HL-60/S4 treated with retinoic acid at 250 ng/mL for 4 days and 3 days (cell line): ENCODE measurements at regions not wholly inside any gene's neighbourhood (a gene's known extent, or its start where the extent isn't known, plus 50 kb on each side); places are given as distances from the start of the nearest gene placed in this dataset.

Experiments used
- in situ Hi-C: fragments of 300-500 bp; cut with MboI; formaldehyde crosslinking; loops from 2 replicates; pipeline ENCODE4 v1.7.0; 2022; ENCODE audit warnings: low sequenced_read_pairs

DNA sequence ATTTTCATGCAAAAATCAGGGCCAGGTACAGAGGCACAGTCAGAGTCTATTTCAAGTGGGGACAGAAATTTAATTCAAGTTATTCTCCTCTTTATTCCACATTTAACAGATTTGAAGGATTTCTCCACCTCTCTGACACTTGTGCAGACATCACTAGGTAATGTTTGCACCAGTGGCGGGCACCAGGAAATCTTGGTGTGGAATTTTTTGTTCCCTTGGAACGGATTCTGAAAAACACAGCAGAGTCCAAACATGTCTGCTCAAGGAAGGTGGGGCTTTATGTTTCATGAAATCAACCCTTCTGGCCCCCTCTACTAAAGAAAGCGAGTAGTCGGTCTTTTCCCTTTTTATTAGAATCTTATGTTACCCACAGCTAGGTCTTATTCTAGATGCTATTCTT lies 271.2 kb upstream of the MDFIC2 start:
- in situ Hi-C loops: no loop called here

DNA sequence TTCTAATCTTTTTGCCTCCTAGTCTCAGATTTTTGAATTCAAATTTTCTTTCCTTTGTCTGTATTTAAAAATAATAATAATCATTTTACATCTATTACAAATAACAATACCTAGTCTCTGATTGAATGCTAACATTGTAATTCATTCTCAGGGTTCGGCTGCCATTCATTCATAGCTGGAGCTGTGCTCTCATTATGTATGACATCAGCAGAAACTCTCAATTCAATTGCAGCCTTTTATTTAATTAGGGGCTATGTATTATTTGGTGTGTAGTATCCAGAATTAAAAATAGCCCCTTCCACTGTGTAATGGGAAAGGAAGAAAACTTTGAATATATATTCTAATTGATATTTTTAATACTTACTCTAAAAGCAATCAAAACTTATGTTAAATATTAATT lies 270.4 kb upstream of the MDFIC2 start:
- in situ Hi-C loops: no loop called here

DNA sequence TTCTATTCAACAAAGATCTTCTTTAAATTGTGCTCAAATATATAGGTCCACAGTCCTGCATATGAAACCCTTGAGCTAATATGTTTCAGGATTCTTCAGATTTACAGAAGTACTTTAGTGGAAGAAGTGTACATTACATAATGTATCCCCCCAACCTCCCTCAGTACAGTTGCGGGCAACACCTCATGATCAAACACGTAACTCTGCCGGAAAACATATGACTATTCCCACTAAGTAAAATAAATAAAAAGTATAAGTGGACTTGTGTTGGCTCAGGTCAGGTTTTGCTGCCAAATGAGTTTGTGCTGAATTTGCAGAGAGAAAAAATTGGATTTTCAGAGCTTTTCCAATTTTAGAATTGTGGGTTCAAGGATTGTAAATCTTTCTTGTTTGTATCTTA lies 267.6 kb upstream of the MDFIC2 start:
- in situ Hi-C loops: no loop called here

DNA sequence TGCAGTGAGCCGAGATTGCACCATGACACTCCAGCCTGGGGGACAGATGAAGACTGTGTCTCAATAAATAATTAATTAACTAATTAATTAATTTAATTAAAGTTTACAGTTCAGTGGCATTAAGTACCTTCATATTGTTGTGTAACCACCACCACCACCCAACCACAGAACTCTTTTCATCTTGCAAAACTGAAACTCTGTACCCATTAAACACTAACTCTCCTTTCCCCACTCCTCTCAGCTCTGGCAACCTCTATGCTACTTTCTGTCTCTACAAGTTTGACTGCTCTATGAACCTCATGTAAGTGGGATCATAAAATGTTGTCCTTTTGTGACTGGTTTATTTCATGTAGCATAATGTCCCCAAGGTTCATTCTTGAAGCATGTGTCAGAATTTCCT lies 259.3 kb upstream of the MDFIC2 start:
- in situ Hi-C loops: no loop called here

DNA sequence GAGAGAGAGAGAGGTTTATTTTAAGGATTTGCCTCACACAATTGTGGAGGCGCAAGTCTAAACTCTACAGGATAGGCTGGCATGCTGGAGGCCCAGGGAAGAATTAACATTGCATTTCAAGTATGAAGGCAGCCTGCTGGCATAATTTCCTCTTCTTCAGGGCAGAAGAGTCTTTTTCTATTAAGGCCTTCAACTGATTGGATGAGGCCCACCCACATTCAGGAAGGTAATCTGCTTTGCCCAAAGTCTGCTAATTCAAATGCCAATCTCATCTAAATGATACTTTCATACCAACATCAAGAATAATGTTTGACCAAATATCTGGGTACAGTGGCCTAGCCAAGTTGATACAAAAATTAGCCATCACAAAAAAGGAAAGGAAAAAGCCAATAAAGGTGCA lies 258.1 kb upstream of the MDFIC2 start:
- in situ Hi-C loops: no loop called here

DNA sequence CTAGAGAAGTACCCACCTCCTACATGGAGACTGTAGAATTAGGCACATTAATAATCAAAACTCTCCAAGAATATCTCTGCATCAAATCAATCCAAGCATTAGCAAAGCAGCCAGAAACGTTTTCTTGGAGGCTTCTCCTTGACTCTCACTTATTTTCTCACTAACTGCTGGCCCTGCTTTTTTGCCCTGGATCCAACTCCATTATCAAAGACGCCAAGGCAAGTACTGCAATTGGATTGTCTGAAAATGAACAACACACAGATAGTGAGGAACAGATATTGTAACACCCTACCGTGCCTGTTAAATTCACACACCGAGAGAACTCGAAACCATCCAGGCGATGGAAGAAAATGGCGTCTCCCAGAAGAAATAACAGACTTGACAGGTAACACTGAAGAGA lies 256.2 kb upstream of the MDFIC2 start:
- in situ Hi-C loops: no loop called here

DNA sequence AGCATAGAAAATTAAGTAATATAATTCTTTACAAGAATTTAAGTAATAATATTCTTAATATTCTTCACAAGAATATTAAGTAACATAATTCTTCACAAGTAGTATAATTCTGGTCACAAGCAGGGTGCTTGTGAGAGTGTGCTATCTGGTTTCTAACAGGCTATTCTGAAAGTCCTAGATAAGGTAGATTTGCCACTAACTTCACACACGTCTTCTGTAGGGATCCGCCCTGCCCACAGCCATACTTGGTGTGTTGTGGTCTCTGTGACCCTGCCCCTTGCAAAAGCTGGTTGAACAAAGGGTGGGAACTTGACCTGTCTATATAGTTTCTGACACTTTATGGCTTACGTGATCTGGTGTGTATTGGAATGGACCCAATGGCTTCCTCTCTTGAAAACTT lies 253.4 kb upstream of the MDFIC2 start:
- in situ Hi-C loops: no loop called here

DNA sequence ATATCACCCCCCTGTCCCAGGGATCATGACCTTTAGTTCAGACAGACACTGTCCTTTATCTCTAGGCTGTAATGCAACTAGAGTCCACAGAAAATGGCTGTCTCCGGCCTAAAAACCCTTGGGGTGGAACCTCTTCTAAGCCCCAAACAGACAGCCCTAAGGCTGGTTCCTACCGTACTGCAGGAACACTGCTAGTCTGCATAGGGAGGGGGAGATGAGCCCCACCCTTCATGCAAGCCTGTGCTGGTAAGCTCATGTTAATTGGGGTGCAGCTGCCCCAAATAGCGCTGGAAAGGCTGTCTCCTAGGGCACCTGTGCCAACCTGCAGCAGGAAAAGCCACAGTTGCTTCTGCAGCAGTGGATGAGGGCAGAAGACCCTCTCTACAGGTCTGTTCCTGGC lies 252.1 kb upstream of the MDFIC2 start:
- in situ Hi-C loops: no loop called here

DNA sequence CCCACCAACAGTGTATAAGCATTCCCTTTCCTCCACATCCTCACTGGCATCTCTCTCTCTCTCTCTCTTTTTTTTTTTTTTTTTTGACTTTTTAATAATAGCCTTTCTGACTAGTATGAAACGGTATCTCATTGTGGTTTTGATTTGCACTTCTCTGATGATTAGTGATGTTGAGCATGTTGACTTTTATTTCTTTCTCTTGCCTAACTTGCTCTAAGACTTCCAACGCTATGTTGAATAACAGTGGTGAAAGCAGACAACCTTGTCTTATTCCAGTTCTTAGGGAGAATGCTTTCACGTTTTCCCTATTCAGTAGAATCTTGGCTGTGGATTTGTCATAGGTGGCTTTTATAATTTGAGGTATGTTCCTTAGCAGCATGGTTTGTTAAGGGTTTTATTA lies 249.4 kb upstream of the MDFIC2 start:
- in situ Hi-C loops: no loop called here

DNA sequence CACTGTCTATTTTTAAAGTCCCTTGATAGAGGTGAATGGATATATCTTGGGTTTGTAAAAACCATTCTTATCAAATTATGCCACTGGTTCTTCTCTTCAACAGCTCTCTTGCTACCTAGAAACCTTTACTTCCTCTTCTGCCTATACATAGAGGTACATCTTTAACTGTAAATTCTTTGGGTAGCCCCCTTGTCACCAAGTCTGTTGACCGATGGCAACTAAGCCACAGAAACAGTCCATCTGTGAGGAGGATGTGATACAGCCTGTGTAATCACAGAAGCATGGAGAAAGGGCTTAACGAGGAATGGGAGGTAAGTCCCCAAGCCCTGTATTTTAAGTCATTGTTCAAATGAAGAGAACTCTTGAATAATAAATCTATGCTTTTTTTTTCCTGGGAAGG lies 246.5 kb upstream of the MDFIC2 start:
- in situ Hi-C loops: no loop called here

DNA sequence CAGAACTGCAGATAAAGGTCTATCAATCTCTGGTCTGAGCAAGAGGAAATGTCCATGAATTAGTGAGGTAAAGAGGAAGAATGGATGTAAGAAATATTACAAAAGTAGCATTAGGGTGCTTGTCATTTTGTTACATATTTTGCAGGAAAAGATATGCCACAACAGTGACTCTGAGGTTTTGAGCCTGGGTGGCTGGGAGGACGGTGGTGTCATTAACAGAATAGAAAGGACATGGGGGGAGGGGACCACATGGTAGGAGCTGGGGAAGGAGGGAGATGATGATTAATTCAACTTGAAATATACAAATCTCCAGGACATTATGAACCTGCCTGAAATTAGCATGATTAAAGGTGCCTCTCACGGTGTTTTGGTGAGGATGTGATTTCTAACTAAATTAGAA lies 245.5 kb upstream of the MDFIC2 start:
- in situ Hi-C loops: no loop called here

DNA sequence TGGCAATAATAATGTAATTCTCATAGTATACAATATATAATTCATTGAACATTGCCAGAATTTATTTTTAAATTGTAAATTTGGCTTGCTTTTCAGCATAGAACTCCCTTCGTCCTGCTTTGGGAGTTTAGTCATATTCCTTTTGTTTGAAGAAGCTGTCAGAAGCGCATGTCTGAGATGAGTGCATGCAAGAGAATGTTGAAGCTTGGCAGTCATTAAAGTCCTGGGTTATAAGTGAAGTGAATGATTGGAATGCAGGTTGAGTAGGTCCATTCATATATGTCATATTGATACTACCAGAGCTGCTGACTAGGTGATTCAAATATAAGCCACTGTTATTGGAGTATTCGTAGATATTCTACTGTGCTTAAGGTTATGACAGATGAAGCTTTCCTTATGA lies 243.6 kb upstream of the MDFIC2 start:
- in situ Hi-C loops: no loop called here

DNA sequence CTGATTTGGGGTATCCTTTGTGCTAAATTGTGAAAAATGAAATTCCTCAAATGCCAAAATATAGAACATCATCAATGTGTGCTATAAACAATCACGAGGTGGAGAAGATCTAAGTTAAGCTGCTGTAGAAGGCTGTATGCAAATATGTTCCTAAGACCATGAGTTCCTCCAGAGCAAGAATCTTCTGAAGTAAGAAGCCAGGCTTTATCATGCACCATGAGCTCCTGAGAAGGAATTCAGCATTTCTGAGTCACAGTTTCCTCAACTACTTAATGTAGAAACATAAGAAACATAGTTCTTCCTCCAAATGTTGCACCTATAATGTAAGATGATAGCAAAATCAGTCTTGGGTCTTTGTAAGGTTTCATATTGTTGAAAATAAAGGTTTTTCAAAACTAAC lies 241.7 kb upstream of the MDFIC2 start:
- in situ Hi-C loops: no loop called here

DNA sequence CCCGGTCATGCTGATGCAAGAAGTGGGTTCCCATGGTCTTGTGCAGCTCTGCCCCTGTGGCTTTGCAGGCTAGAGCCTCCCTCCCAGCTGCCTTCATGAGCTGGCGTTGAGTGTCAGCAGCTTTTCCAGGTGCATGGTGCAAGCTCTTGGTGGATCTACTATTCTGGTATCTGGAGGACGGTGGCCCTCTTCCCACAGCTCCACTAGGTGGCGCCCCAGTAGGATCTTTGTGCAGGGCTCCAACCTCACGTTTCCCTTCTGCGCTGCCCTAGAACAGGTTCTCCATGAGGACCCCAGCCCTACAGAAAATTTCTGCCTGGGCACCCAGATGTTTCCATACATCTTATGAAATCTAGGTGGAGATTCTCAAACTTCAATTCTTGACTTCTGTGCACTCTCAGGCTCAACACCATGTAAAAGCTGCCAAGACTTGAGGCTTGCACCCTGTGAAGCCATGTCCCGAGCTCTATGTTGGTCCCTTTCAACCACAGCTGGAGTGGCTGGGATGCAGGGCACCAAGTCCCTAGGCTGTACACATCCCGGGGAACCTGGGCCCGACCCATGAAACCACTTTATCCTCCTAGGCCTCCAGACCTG lies 238.4 kb upstream of the MDFIC2 start:
- in situ Hi-C loops: no loop called here

DNA sequence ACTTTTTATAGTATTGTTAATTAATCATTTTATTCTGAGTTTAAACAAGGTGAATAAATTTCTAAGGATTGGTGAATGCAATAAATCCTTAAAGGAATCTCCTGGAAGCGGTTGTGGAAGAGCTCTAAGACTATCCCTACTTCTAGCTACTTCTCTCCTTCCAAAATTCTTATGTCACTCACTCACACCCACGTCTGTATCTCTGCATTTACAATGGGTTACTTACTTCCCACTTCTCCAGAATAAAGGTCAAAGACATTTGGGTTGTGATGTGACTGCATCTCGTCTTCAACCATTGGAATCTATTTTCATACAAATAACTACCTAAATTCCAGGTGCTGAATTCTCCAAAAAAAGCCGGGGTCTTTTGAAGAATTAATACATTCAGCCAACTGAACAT lies 234.2 kb upstream of the MDFIC2 start:
- in situ Hi-C loops: loop anchor here (25.0 kb wide), 1 partner anchor 1116 kb away; no protein-coding TSS in a partner anchor

DNA sequence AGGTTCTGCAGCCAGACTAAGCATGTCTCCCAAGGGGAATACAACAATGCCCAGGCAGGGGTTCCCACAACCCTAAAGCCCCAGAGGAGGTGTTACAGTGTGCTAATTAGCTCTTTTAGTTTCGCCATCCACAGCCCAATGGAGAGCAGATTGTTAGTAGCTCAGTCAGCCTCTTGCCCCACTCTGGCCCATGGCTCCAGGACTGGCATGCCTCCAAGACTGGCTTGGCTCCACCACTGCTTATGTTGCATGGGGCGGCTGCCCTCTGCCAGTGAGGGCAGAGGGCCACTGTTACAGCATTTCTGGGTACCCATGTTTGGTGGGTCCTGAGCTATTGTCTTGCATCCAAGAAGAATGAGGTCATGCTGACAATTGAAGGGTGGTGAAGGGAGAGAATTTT lies 231.1 kb upstream of the MDFIC2 start:
- in situ Hi-C loops: loop anchor here (25.0 kb wide), 1 partner anchor 1119 kb away; no protein-coding TSS in a partner anchor

DNA sequence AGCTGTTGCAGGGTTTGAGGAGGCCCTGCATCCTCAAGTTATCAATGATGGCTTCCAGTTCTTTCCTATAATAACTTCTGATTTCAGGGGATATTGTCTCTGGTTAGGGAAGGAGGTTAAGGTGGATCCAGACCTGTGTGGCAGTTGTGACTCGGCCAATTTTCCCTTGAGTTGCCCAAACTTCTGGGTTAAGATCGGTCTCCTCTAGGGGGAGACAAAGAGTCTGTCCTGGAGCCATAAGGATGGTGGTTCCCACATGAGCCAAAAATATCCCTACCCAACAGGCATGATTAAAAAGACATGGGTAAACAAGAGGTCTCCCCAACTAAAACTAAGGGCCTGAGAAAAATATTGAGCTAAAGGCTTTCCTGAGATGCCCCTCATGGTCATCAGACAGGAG lies 227.5 kb upstream of the MDFIC2 start:
- in situ Hi-C loops: loop anchor here (25.0 kb wide), 1 partner anchor 1122 kb away; no protein-coding TSS in a partner anchor

DNA sequence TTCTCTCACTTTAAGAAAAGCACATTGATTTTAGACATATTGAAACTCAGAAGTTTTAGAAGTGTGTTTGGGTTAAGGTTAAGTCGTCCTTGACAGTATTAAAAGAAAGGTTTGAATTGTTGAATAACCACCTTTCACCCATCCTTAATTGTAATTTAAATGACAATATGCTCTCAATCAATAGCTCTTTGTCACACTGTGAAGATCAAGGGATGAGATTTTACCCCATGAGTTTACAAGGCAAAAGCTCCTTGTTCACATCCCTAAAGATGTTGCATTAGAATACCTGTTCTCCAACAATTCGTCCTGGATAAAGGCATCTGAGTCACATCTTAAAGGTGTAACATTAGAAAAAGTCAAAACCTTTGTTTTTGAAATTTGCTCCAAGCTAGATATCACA lies 220.4 kb upstream of the MDFIC2 start:
- in situ Hi-C loops: loop anchor here (25.0 kb wide), 1 partner anchor 1129 kb away; no protein-coding TSS in a partner anchor

DNA sequence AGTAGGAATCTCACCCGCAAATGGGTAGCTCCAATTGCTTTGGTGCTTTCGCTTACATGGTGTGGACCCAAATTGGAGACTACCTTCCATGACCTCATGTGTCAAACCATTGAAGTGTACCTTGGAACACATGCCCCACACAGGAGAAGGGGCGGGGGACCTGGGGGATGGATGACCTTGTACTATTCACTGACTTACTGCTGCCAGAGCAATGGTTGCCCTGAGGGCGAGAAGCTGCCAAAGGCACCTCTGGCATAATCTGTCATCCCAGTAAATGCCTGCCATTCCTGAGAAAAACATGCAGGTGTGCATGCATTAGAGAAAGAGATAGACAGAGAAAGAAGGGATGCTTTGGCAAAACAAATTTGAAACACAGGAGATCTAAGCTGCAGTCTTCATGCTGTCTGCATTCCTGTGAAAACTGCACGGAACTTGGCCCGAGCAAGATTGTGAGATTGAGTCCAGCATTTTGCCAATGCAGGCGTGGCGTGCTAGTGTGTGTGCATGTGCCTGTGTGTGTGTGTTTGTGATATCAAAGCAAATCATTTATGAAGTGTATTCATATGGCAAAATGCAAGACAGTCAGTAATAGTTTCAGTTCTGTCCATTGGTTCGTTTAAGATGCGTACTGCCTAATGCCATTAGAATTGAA lies 219.5 kb upstream of the MDFIC2 start:
- in situ Hi-C loops: loop anchor here (25.0 kb wide), 1 partner anchor 1130 kb away; no protein-coding TSS in a partner anchor

DNA sequence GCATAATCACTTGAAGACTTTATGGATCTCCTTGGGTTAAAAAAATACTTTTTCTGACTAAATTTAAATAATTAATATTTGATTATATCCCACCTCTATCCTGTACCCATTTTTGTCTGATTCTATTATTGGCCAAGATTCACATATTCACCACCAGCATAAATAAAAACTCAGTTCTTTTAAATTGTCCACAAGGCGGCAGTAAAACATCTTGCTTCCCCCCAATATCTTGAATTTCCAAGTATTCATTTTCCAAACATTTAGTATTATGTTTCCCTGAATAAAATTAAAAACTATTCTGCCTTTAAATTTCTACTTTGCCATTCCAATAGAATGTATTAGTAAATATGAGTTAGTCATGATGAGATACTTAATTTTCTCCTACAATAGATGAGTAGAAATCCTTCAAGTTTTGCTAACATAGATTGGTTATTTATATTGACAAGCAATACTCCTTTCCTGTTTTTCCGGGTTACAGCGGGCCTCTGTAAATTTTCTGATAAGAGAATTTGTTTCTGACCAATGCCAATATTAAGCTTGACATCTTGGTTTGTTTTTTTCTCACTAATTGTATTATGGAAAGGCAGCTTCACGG lies 218.7 kb upstream of the MDFIC2 start:
- in situ Hi-C loops: loop anchor here (25.0 kb wide), 1 partner anchor 1131 kb away; no protein-coding TSS in a partner anchor

DNA sequence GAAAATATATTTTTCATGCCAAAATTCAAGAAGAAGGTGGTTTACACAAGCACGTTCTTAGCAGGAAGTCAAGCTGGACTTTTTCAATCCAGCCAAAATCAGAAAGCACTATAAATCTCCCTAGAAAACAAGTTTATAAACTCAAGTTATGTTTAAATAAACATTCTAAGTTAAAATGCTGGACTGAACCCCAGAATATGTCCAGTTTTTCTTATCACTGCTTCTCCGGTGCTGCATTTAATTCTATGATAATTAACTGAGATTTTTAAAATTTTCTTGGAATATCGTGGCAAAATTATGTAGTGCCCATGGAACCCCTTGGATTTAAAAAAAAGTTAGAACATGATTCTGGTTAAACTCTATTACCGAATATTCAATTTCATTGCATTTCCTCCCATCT lies 218.2 kb upstream of the MDFIC2 start:
- in situ Hi-C loops: loop anchor here (25.0 kb wide), 1 partner anchor 1132 kb away; no protein-coding TSS in a partner anchor

DNA sequence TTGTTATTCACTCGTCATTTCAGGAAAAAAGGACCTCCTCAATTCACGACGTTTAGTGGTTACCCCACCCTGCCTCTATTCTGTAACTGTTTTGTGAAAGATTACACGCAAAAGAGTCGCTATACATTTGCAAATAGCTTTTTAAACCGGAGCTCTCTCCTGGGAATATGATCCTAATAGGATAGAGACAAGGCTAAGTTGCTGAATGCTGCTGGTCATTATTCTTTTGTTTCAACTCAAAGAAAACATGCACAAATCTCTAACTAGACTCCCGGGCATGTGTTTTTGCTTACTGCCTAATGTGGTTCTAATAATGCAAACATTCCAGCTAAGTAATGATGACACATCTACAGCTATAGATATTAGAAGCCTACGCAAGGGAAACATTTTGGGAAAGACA lies 214.6 kb upstream of the MDFIC2 start:
- in situ Hi-C loops: loop anchor here (25.0 kb wide), 1 partner anchor 1135 kb away; no protein-coding TSS in a partner anchor
